ENCODE measurements at regions not wholly inside any gene's neighbourhood (a gene's known extent, or its start where the extent isn't known, plus 50 kb on each side); places are given as distances from the start of the nearest gene placed in this dataset.

- DNase-seq (ENCODE audit: low spot score): no peak
Measured at GRCh38 chr19:5235458-5236219, 105.0 kb downstream of the PTPRS start.

GRCh38 chr19:5234412-5234811 lies 106.2 kb downstream of the PTPRS start:
- DNase-seq (ENCODE audit: low spot score): no peak

GRCh38 chr19:5232798-5233505 lies 107.7 kb downstream of the PTPRS start:
- DNase-seq (ENCODE audit: low spot score): no peak

GRCh38 chr19:5231857-5232678 lies 108.5 kb downstream of the PTPRS start:
- no peak for DNase-seq (ENCODE audit: low spot score)

- no peak for DNase-seq (ENCODE audit: low spot score)
Measured at GRCh38 chr19:5230730-5231555, 109.7 kb downstream of the PTPRS start.

DNA sequence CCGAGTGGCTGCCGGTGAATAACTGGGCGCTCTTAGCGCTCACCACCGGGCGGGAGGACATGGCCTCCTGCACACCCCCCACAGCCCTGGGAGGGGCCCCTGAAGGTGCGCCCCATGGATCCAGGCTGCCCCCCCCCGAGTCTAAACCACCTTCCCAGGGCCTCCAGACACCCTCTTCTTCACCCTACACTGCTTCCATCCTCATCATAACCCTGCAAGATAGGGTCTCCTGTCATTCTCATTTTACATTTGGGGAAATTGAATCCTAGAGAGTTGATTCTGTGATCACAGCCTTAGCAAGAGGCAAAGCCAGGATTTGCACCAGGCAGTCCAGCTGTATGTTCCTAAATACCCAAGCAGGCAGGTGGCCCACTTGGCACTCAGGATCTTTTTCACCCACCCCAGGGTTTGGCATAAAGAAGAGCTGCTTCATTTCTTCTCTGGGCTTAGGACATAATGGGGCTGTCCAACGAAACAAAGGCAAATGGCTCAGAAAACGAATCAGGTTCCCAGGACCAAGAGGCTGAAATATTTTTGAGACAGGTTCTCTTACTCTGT lies 110.8 kb downstream of the PTPRS start:
- DNase-seq (ENCODE audit: low spot score): no peak

- DNase-seq (ENCODE audit: low spot score): no peak
Measured at GRCh38 chr19:5228932-5229777, 111.5 kb downstream of the PTPRS start.

GRCh38 chr19:5228490-5228889 lies 112.1 kb downstream of the PTPRS start:
- DNase-seq (ENCODE audit: low spot score): no peak

- no peak for DNase-seq (ENCODE audit: low spot score)
Measured at GRCh38 chr19:5225486-5226345, 114.9 kb downstream of the PTPRS start.

- no peak for DNase-seq (ENCODE audit: low spot score)
Measured at GRCh38 chr19:5224480-5224879, 116.1 kb downstream of the PTPRS start.

GRCh38 chr19:5222821-5223321 lies 117.7 kb downstream of the PTPRS start:
- DNase-seq (ENCODE audit: low spot score): no peak

DNA sequence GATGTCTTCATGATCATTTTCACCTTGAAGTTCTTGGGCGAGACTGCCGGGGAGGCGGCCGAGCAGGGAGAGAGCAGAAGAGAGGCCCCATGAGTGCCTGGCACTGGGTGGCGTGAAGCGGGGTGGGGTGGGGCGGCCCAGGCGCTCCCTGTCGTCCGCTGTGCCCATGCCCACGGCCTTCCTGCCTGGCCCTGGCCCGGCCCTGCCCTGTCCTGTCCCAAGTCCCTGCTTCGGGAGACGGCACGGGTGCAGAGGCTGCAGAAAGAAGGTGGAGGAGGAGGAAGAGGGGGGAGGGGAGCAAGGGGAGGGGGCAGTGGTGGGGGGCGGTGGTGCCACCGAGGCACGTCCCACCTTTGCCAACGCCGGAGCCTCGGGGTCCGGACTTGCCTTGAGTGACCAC lies 118.4 kb downstream of the PTPRS start:
- DNase-seq (ENCODE audit: low spot score): no peak

DNA sequence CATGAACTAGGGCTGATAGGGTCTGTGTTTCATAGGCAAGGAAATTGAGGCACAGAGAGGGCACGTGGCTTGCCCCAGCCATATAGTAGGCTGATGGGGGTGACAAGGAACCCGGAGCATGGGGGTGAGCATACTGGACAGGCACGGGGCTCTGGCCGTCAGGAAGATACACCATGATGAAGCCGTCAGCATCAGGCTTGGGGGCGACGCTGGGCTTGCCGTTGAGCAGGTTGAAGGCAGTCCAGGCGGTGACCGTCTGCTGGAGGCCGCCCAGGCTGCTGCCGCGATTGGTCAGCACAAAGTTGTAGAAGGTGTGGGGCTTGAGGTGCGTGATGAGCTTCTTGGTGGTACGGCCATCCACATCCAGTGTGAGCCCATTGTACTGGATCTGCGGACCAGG lies 119.7 kb downstream of the PTPRS start:
- DNase-seq (ENCODE audit: low spot score): no peak

- no peak for DNase-seq (ENCODE audit: low spot score)
Measured at GRCh38 chr19:5220361-5220760, 120.3 kb downstream of the PTPRS start.

GRCh38 chr19:5219551-5220304 lies 120.9 kb downstream of the PTPRS start:
- DNase-seq (ENCODE audit: low spot score): no peak

DNA sequence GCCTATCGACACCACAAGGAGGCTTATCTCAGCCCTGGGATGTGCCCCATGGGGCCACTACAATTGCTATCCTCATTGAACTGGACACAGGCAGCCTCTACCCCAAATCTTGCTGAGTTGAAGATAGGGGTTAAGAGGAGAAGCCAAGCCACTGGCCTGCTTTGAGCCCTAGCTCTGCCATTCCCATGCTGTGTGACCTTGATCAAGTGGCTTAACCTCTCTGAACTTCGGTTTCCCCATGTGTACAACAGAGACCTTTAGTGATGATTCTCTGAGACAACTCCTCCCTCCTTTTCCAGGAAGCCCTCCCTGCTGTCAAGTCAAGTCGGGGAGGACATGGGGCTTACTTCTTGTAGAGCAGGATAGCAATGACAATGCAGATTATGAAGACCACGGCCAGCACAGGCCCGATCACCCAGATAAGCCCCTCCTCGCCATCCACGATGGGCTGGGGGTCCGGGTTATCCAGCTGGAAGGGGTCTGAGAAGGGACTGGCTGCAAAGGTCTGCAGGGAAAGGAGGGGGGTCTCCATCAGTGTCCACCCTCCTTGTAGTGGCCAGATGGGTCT lies 121.6 kb downstream of the PTPRS start:
- DNase-seq (ENCODE audit: low spot score): no peak

DNA sequence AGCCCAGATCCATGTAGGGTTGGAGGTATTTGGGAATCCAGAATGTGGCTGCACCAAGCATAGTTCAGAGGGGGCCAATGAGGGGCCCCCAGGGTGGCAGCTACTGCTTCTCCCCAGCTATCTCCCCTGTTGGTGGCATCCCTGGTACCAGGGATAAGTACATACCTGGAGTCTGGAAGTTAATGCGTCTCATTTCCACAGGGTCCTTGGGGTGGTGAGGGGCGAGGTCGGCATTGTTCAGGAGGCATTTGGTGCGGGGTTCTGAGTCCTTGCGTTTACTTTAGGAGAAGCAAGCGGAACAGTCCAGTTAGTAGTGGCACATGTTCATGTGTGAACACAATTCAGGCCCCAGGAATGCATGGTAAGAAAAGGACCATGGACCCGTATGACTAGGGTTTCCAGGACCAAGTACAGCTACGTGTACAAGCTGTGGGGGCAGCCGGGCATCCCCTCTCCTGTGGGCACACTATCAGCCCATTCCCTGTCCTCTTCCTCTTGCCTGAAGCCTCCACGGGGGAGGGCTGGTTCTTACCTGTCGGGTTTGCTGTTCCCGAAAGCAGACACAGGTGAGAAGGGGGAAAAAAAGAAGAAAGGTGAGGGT lies 122.3 kb downstream of the PTPRS start:
- DNase-seq (ENCODE audit: low spot score): no peak

DNA sequence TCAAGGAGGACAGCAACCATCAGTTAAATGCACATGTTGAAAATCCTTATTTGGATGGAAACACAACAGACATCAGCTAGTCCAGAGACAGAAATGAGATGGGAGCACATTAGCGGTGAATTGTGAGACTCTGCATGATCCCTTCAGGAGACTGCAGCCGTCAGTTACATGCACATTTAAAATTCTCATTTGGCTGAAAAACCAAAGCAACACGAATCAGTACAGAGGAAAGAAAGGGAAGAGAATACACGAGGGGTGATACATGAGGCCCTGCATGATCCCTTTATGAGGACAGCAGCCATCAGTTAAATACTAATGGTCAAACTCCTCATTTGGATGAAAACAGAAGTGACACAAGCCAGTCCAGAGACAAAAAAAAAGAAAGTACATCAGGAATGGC lies 123.4 kb downstream of the PTPRS start:
- DNase-seq (ENCODE audit: low spot score): no peak
